Peyer's patch (tissue), 4 donors: ENCODE measurements at regions not wholly inside any gene's neighbourhood (a gene's known extent, or its start where the extent isn't known, plus 50 kb on each side); places are given as distances from the start of the nearest gene placed in this dataset.

Experiments
- CTCF ChIP-seq, 6 experiments: fragments of 450-650 bp in 4 of 6; fragments of 200-600 bp in 2 of 6; sonication (generic) in 1 of 6; IDR thresholded peaks; one replicate each; pipeline ENCODE4 v1.5.1; 2017 to 2019; ENCODE audit warnings: antibody characterized with exemption in 6 of 6, mild to moderate bottlenecking in 3 of 6, moderate library complexity in 1 of 6
- POLR2A ChIP-seq, 2 donors: fragments of 450-650 bp; IDR thresholded peaks; one replicate each; pipeline ENCODE4 v1.5.1; 2017; ENCODE audit warnings: antibody characterized with exemption in 2 of 2, mild to moderate bottlenecking in 2 of 2, moderate library complexity in 2 of 2

GRCh38 chr6:15001326-15001910 lies 244.5 kb upstream of the JARID2 start:
- no peak for TF ChIP-seq CTCF (IDR thresholded peaks at IDR 0.05)
- TF ChIP-seq POLR2A (IDR thresholded peaks at IDR 0.05) = no peak
